HG03342 (cell line): ENCODE measurements at regions not wholly inside any gene's neighbourhood (a gene's known extent, or its start where the extent isn't known, plus 50 kb on each side); places are given as distances from the start of the nearest gene placed in this dataset.
"Not testable (repeated sequence)": the region's sequence is repeated elsewhere in the genome, so short reads cannot be mapped to it uniquely, and the experiment has no call there.

ENCODE experiments used
- ATAC-seq: cut with Tn5 transposase; IDR thresholded peaks from one replicate; pipeline ENCODE4 v1.9.1; 2021; ENCODE audit warnings: mild to moderate bottlenecking, moderate library complexity; ENCODE audit not compliant: unreplicated experiment

DNA sequence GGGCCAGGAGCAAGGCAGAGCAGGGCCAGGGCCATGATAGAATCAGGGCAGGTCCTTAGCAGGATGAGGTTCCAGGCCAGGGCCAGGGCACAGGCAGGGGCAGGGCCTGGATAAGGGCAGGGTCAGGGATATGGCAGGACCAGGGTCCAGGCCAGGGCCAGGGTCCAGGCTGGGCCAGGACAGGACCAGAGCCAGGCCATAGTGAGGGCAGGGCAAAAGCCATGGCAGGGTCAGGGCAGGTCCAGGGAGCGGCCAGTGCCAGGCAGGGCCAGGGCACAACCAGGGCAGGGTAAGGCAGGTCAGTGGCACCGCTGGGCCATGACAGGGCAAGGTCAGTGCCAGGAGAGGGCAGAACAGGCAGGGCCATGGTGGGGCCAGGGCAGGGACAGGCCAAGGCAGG lies 152.2 kb downstream of the LIPI start:
- no peak for ATAC-seq

DNA sequence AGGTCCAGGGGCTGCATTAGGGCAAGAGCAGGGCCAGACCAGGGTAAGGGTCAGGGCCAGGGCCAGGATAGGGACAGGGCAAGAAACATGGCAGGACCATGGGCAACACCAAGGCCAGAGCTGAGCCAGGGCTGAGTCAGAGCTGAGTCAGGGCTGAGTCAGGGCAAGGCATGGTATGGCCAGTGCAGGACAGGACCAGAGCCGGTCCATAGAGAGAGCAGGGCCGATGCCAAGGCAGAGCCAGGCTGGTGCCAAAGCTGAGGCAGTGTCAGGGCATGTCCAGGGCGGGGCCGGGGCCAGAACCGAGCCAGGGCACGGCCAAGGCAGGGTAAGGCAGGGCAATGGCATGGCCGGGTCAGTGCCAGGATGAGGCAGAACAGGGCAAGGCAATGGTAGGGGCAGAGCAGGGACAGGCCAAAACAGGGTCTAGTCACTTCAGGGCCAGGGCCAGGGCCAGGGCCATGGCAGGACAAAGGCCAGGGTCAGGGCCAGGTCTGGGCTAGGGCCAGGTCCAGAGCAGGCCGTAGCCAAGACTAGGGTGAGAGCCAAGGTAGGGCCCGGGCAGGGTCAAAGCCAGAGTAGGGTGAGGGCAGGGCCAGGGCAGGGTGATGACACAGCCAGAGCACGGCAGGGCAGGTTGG lies 152.8 kb downstream of the LIPI start:
- ATAC-seq, result not testable (repeated sequence)

DNA sequence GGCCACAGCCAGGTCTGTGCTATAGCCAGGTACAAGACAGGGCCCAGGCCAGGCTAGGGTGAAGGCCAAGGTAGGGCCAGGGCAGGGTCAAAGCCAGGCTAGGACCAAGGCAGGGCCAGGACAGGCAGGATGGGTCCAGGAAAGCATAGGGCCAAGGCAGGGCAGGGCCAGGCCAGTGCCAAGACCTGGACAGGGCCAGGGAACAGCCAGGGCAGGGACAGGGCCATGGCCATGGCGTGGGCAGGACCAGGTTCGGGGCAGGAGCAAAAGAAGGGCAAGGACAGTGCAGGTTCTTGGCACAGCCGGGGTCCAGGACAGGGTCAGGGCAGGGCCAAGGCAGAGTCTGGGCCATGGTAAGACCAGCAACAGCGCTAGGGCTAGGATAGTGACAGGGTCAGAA lies 153.4 kb downstream of the LIPI start:
- no peak for ATAC-seq

DNA sequence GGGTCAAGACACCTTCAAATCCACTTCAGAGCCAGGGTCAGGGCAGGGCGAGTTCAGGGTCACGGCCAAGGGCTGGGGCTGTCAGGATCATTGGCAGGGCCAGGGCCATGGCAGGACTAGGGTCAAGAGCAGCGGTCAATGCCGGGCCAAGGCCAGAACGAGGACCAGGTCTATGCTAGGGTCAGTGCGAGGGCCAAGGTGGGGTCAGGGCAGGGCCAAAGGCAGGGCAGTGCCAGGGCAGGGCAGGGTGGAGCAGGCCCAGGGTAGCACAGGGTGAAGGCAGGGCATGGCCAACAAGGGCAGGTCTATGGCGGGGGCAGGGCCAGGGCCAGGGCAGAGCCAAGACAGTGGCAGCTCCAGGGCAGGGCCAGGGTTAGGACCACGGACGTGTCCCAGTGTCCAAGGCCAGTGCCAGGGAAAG lies 154.0 kb downstream of the LIPI start:
- ATAC-seq, result no peak

DNA sequence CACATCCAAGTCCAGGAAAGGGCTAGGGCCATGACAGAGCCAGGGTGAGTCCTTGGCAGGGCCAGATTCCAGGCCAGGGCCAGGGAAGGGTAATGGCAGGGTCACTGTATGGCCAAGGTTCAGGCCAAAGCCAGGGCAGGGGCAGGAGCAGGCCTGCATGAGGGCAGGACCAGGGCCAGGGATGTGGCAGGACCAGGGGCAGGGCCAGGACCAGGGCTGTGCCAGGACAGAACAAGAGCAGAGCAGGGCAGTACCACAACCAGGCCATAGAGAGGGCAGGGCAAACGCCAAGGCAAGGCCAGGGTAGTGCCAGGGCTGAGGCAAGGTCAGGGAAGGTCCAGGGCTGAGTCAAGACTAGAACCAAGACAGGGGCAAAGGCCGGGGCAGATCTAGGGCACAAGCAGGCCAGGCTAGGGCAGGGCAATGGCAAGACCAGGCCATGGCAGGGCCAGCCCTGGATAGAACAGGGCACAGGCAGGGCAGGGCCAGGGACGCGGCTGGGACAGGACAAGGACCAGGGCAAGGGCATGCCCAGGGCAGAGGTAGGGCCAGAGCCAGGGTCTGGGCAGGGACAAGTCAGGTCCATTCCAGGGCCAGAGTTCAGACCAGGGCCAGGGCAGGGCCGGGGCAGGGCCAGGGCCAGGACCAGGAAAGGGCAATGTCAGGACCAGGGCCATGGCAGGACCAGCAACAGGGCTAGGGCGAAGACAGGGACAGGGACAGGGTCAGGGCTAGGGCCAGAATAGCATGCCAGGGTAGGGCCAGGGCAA lies 154.8 kb downstream of the LIPI start:
- not testable (repeated sequence) for ATAC-seq

DNA sequence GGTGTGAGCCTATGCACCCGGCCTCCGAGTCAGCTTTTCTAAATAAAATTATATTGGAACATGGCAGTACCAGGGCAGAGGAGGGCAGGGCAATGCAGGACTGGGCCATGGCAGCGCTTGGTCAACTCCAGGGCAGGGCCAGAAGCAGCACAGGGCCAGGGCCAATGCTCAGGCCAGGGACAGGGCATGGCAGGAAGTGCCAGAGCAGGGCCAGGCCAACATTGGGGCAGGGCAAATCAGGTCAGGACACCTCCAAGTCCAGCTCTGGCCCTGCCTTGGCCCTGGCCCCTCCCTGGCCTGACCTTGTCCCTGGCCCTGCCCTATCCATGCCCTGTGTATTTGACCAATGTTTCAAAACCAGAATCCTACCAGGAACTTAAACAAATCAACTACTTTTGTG lies 156.1 kb downstream of the LIPI start:
- no peak for ATAC-seq

DNA sequence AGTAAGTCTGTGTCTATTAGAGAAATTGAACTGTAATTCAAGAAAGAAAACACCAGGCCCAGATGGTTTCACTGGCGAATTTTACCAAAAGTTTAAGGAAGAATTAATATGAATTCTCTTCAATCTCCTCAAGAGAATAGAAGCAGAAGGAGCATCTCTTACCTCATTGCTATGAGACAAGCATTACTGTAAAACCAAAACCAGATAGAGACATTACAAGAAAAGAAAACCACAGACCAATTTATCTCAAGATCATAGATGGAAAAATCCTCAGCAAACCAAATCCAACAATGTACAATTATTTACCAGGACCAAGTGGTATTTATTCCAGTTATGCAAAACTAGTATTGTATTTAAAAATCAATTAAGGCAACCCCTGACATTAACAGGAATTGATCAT lies 160.6 kb downstream of the LIPI start:
- ATAC-seq, result no peak

DNA sequence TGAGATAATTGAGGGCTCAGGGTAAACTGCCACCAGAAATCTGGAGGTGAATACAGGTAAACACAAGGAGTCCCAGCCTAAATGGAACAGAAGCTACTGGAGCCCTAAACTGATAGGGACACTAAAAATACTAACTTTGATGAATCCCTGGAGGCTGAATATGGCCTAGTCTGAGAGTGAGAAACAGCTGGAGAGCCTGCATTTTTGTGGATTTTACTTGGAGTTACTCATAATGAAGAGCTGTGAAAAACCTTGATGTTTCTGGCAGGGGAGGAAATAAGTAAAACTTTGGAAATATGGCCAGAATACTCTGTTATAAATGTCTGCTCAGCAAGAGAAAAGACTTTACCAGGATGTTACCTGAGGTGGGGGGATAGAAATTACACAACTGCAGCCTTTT lies 164.4 kb downstream of the LIPI start:
- no peak for ATAC-seq

DNA sequence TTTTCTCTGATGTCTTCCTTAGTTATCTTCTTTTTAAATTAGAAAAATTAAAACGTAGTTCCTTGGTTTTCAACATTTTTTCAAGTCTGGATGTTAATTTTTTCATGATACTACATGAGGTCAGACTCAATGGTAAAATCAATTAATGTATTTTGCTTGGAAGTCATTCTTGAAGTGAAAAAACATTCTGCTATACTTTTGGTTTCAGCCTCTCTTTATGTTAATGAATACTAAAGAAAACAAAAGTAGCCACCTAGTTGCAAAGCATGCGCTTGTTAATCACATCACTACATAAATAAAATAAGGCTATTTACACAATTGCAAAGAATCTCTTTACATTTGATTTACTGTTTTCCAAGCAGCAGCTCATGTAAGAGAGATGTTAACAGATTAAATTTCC lies 170.4 kb downstream of the LIPI start:
- no peak for ATAC-seq

DNA sequence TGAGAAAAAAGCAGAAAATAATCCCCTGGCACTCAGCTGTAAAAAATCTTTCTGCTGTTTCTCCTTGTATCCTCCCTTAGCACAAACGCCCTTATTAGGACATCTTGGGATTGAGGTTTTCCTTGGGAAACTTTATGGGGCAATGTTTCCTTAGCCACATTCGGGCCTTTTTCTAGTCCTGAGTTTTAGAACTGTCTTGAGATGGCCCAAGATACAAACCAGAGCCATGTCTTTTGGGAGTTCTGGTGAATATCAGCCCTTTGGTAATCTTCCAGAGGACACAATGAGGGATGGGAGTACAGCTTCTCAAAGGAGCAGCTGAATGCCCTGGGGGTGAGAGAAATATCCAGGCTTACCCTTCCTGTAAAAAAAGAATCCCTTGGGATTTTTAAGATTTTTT lies 182.1 kb downstream of the LIPI start:
- not testable (repeated sequence) for ATAC-seq

DNA sequence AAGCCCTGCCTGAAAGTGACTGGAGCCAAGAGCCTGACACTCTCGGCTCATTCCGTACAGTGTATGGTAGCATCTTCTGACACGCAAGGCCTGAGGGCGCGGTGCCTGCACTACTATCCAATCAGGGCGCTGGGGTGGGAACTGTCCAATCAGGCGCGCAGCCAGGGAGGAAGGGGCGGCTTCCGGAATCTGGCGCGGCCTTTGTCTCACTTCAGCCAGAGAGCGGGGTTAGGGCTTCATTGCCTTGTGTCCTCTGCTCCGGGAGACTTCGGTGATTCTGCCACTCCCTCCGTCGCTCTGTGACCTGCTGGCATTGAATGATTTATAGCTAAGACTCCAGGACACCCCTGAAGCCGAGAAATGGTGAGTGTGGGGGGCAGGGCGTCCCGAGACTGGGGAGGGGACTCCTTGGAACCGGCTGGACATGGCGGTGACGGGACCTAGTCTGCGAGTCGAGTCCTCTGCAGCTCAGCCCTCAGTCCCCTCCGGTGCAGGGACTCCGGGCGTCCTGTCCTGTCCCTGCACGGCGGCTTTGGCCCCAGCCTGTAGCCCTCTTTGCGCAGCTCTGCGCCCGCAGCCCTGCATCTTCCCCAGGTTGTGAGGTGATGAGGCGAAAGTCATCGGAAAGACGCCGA lies 183.4 kb downstream of the LIPI start:
- peak; percentile 100 for ATAC-seq

DNA sequence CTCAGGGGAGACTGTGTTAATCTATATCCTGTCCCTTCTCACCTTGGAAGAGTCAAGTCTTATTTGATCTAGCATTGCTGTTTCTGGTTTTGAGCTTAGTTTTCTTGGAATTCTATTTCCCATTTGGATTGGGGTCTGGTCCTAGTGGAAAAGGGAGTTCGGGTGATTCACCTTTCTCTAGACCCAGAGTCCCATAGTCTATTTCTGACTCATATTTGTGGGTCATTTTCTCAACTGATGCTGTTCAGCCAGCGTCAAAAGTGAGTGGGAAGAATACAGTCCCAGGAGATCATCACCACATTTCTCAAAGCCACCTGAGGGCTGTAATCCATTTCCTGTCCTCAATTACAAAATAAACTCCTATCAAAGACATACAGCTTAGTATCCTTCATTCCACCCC lies 190.6 kb downstream of the LIPI start:
- ATAC-seq, result not testable (repeated sequence)

DNA sequence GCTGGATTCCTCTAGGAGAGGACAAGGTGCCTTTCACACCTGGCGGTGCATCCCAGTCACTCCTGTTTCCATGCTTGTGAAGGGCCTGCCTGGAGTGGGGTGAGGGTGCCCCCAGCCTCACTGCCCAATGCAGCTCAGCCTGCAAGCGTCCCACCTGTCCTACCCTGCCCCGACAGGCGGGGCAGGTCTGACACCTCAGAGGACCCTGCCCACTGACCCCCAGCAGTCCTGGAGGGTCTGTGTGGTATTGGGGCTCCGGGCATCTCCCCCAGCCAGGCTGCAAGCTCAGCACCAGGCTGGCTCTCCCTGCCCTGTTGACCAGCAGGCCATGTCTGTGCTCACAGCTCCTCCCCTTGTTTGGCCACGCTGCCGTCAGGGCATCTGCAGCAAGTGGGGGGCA lies 194.9 kb downstream of the LIPI start:
- not testable (repeated sequence) for ATAC-seq

DNA sequence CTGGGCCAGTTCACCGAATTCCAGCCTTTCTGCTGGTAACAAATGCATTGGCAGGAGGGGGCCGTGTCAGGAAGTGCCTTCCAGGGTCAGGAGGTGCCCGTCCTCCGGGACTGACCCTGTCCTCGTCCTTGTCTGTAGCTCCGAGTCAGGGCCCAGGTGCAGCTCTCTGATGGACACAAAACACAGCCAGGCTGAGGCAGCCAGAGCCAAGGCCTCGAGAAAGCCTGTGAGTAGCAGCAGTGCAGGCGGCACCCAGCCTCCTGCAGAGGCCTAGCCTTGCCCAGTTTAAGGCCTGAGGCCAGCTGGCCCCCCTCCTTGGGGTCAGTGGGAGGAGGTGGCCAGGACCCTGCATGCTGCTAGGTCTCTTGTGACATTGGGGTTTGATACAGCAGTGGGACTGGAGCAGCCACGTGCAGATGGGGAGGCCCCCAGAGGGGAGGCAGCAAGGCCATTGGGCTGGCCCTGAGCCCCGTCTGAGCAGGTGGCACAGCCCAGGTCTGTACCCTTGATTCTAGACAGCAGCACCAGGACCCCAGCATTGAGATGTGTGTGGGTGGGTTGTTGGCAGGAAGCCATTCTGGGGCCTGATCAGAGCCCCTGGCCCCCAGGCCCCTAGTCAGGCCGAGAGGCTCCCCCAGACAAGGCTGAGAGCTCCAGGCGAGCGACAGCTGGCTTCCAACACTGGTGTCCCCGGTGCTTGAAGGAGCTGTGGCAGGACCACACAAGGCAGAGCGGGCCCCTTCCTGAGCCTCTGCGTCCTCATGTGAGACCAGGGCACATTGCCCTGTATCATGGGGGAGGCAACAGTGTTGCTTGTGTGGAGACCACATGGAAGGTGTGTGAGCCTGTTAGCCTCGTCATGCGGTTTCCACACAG lies 196.9 kb downstream of the LIPI start:
- not testable (repeated sequence) for ATAC-seq

DNA sequence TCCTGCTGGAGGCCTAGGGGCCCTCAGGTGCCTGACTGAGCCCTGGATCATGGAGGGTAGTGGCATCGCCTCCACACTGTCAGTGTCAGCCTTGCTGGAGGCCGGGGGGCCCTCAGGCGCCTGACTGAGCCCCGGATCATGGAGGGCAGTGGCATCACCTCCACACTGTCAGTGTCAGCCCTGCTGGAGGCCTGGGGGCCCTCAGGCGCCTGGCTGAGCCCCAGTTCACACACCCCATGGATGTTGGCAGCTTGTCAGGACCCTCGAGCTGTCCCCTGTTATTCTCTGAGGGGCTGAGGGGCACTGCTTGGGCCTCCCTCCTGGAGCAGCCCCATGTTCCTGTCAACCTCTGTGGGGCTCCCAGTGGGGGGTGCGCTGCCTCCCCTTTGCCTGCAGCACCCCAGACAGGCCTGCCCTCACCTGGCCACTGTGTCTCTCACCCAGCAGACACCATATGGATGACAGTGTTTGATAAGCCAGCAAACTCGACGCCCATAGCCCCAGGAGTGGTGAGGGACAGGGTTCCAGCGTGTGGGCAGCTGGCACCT lies 197.6 kb downstream of the LIPI start:
- no peak for ATAC-seq

DNA sequence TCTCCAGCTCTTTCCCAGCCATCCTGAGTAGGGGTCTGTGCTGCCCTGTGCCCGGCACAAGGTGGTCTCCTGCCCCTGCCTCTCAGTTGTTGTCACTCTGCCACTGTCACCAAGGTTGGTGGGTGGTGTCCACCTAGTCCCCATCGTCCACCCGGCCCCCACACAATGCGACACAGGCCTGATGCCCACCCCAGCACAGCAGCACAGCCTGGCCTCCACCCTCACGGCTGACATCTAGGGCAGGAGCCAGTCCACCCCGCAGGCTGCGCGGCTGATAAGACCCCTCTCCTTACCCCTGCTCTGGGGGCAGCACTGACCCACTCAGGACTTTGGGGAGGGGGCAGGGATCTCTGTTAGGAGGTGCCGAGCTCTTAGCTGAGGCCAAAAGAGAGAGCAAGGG lies 198.3 kb downstream of the LIPI start:
- ATAC-seq, result no peak

DNA sequence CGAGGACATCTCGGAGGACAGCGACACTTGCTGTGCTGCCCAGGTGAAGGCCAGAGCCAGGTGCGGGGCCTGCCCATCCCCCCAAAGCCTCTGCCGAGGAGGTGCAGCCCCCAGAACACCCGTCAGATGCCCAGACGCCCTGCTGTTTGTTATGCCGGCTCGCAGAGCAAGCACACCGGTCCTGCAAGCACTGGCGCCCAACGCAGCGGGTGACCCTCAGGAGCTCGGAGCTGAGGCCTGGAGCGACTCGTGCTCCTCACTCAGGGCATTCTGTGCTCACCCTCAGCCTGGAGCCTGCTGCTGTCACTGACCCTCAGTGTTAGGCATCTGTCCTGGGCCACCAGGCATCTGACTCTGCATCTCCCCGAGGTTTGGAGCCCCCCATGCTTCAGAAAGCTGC lies 199.0 kb downstream of the LIPI start:
- not testable (repeated sequence) for ATAC-seq

DNA sequence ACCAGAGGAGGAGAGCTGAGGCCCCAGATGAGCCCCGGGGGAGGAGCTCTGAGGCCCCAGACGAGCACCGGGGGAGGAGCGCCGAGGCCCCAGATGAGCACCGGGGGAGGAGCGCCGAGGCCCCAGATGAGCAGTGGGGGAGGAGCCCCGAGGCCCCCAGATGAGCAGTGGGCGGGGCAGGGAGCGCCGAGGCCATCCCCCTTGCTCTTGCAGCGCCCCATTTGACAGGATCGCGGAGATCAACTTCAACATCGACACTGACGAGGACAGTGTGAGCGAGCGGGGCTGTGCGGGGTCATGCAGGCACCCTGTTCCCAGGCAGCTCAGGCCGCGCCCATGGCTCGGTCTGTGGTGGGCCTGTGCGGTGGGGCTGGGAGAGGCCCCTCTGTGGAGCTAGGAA lies 199.6 kb downstream of the LIPI start:
- not testable (repeated sequence) for ATAC-seq

DNA sequence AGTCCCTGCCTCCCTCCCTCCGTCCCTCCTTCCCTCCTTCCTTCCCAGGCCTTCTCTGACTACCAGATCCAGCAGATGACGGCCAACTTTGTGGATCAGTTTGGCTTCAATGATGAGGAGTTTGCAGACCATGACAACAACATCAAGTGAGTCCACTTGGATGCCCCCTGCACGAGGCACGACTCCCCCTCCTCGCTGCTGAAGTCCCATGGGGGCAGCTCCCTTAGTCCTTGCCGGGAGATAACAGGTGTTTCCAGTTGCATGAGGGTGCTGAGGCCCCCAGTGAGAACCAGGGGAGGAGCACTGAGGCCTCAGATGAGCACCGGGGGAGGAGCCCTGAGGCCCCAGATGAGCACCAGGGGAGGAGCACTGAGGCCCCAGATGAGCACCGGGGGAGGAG lies 200.0 kb downstream of the LIPI start:
- ATAC-seq, result no peak

DNA sequence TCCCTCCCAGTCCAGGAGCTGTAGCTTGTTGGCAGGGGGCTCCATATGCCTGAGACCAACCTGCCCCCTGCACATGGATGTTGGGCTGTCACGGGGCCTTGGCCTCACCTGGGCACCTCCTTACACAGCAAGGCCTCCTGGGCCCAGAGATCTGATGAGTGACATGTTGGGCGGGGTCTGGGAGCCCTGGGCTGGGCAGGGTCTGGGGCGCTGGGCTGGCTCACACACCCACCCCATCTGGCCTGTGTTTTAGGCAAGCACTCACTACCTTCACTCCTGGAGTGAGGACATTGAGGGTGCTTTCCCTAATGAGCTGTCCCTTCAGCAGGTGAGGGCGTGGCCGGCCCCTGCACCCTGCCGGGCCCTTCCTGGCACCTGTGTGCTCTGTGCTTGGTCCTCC lies 200.8 kb downstream of the LIPI start:
- not testable (repeated sequence) for ATAC-seq
